GM18499 (cell line): ENCODE measurements at regions not wholly inside any gene's neighbourhood (a gene's known extent, or its start where the extent isn't known, plus 50 kb on each side); places are given as distances from the start of the nearest gene placed in this dataset.
A peak's percentile ranks its signal among the peaks of the same experiment; 100 is the strongest.

ENCODE experiments used
- ATAC-seq: cut with Tn5 transposase; IDR thresholded peaks from one replicate; pipeline ENCODE4 v1.9.1; 2021; ENCODE audit warnings: moderate number of reproducible peaks; ENCODE audit not compliant: insufficient read depth, unreplicated experiment

- ATAC-seq: no peak
Measured at GRCh38 chr5:33231935-33232334, 208.8 kb upstream of the TARS1 start.

GRCh38 chr5:33232731-33233505 lies 207.8 kb upstream of the TARS1 start:
- no peak for ATAC-seq

GRCh38 chr5:33235304-33235703 lies 205.5 kb upstream of the TARS1 start:
- no peak for ATAC-seq

- ATAC-seq: peak; percentile 80
Measured at GRCh38 chr5:33235824-33236223, 204.9 kb upstream of the TARS1 start.

- no peak for ATAC-seq
Measured at GRCh38 chr5:33237471-33237870, 203.3 kb upstream of the TARS1 start.

- no peak for ATAC-seq
Measured at GRCh38 chr5:33238826-33239695, 201.7 kb upstream of the TARS1 start.

GRCh38 chr5:33240558-33240957 lies 200.2 kb upstream of the TARS1 start:
- ATAC-seq: no peak

- no peak for ATAC-seq
Measured at GRCh38 chr5:33241802-33242201, 199.0 kb upstream of the TARS1 start.

GRCh38 chr5:33242277-33242676 lies 198.5 kb upstream of the TARS1 start:
- no peak for ATAC-seq

- ATAC-seq: no peak
Measured at GRCh38 chr5:33244441-33245150, 196.2 kb upstream of the TARS1 start.

- no peak for ATAC-seq
Measured at GRCh38 chr5:33254579-33254978, 186.2 kb upstream of the TARS1 start.

- ATAC-seq: no peak
Measured at GRCh38 chr5:33257807-33258429, 182.8 kb upstream of the TARS1 start.

GRCh38 chr5:33258553-33258952 lies 182.2 kb upstream of the TARS1 start:
- no peak for ATAC-seq

GRCh38 chr5:33260098-33260497 lies 180.7 kb upstream of the TARS1 start:
- no peak for ATAC-seq

- no peak for ATAC-seq
Measured at GRCh38 chr5:33261305-33261704, 179.5 kb upstream of the TARS1 start.

- no peak for ATAC-seq
Measured at GRCh38 chr5:33261747-33262146, 179.0 kb upstream of the TARS1 start.

- no peak for ATAC-seq
Measured at GRCh38 chr5:33267801-33268200, 173.0 kb upstream of the TARS1 start.

GRCh38 chr5:33268374-33268773 lies 172.4 kb upstream of the TARS1 start:
- no peak for ATAC-seq

GRCh38 chr5:33270671-33271070 lies 170.1 kb upstream of the TARS1 start:
- ATAC-seq: no peak

GRCh38 chr5:33271606-33272005 lies 169.2 kb upstream of the TARS1 start:
- ATAC-seq: no peak
